WERI-Rb-1 (cell line): ENCODE measurements at regions not wholly inside any gene's neighbourhood (a gene's known extent, or its start where the extent isn't known, plus 50 kb on each side); places are given as distances from the start of the nearest gene placed in this dataset.
A peak's percentile ranks its signal among the peaks of the same experiment; 100 is the strongest.
"Not testable (repeated sequence)": the region's sequence is repeated elsewhere in the genome, so short reads cannot be mapped to it uniquely, and the experiment has no call there.

ENCODE experiments used
- DNase-seq: peaks from one replicate; pipeline ENCODE4 v3.0.0-alpha.2; 2020
- H3K27ac ChIP-seq: fragments of 250-450 bp; sonication (Bioruptor Pico); 2 replicates; pipeline ENCODE4 v1.5.1; 2020; ENCODE audit warnings: mild to moderate bottlenecking, moderate library complexity
- H3K27me3 ChIP-seq: fragments of 250-450 bp; sonication (Bioruptor Pico); 2 replicates; pipeline ENCODE4 v1.5.1; 2021; ENCODE audit warnings: mild to moderate bottlenecking, low read depth, moderate library complexity; ENCODE audit not compliant: insufficient read depth, severe bottlenecking
- H3K36me3 ChIP-seq: fragments of 250-450 bp; sonication (Bioruptor Pico); 2 replicates; pipeline ENCODE4 v1.5.1; 2020; ENCODE audit warnings: mild to moderate bottlenecking, moderate library complexity
- H3K4me3 ChIP-seq: 2 replicates; pipeline ENCODE4 v1.5.1; 2011; ENCODE audit warnings: low read depth, mild to moderate bottlenecking, control low read depth, low read length
- H3K9me3 ChIP-seq: fragments of 250-450 bp; sonication (Bioruptor Pico); 2 replicates; pipeline ENCODE4 v1.5.1; 2021; ENCODE audit warnings: mild to moderate bottlenecking, moderate library complexity; ENCODE audit not compliant: severe bottlenecking
- TF ChIP-seq, protein P1 (sequence below): IDR thresholded peaks from 2 replicates; pipeline ENCODE4 v1.5.1; 2011; ENCODE audit warnings: low read depth, mild to moderate bottlenecking, control low read depth, inconsistent platforms, low read length

GRCh38 chr1:38586993-38587646 is 272.5 kb downstream of the RRAGC start:
- Histone ChIP-seq H3K36me3 (no peaks in the 10 kb centered on the region), H3K4me3 (peak overlapping the region; percentile 18; the same call in 1 of the 2 replicates), H3K27ac (no peak overlapping the region), H3K9me3 (peaks cover 2% of the 10 kb centered on the region), H3K27me3 (no peaks in the 10 kb centered on the region)
- DNase-seq = peak; percentile 66
- TF ChIP-seq, protein P1, sequence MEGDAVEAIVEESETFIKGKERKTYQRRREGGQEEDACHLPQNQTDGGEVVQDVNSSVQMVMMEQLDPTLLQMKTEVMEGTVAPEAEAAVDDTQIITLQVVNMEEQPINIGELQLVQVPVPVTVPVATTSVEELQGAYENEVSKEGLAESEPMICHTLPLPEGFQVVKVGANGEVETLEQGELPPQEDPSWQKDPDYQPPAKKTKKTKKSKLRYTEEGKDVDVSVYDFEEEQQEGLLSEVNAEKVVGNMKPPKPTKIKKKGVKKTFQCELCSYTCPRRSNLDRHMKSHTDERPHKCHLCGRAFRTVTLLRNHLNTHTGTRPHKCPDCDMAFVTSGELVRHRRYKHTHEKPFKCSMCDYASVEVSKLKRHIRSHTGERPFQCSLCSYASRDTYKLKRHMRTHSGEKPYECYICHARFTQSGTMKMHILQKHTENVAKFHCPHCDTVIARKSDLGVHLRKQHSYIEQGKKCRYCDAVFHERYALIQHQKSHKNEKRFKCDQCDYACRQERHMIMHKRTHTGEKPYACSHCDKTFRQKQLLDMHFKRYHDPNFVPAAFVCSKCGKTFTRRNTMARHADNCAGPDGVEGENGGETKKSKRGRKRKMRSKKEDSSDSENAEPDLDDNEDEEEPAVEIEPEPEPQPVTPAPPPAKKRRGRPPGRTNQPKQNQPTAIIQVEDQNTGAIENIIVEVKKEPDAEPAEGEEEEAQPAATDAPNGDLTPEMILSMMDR = peak; percentile 95

DNA sequence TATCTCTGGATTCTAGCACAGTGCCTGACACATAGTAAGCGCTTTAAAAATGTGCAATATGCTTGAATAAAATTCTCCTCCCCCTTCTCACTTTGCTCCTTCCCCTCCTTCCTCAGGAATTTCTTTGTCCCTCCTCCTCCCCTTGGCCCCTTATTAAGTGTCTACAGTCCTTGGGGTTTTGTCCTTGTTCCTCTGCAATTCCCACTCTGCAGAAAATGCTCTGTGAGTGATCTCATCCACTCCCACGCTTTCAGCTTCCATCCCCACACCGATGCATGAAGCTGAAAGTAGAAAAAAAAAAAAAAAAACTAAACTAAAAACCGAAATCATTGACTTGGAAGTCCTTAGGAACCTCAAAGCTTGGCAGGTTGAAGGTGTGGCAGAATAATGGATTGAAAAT is 273.6 kb downstream of the RRAGC start:
- Histone ChIP-seq H3K27ac (no peak overlapping the region), H3K4me3 (no peak overlapping the region), H3K9me3 (no peaks in the 10 kb centered on the region)

DNA sequence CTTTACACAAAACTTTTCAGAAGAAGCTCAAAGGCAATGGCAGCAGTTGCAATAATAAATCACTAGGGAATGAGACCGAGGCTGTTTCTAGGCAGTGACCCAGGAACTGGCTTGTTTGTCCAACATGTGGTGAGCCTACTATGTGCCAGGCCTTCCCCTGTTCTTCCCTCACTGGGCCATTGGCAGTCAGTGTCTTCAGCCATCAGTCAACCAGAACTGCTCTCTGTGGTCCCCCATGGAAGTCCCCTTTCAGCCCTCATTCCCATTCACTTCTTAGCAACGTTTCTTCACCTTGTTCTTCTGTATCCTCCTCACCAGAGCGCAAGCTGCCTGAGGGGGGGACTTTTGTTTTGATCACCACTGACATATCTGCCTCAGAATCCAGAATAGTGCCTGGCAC is 274.1 kb downstream of the RRAGC start:
- Histone ChIP-seq H3K27ac (no peak overlapping the region), H3K27me3 (no peaks in the 10 kb centered on the region), H3K4me3 (no peak overlapping the region), H3K36me3 (no peaks in the 10 kb centered on the region), H3K9me3 (no peaks in the 10 kb centered on the region)
- no peak for DNase-seq
- TF ChIP-seq, protein P1 = no peak

More for the DNA sequence above, 273.6 kb downstream of the RRAGC start:
- no peak for DNase-seq
- TF ChIP-seq, protein P1 = no peak
- Histone ChIP-seq H3K36me3 (no peaks in the 10 kb centered on the region), H3K27me3 (no peaks in the 10 kb centered on the region)

DNA sequence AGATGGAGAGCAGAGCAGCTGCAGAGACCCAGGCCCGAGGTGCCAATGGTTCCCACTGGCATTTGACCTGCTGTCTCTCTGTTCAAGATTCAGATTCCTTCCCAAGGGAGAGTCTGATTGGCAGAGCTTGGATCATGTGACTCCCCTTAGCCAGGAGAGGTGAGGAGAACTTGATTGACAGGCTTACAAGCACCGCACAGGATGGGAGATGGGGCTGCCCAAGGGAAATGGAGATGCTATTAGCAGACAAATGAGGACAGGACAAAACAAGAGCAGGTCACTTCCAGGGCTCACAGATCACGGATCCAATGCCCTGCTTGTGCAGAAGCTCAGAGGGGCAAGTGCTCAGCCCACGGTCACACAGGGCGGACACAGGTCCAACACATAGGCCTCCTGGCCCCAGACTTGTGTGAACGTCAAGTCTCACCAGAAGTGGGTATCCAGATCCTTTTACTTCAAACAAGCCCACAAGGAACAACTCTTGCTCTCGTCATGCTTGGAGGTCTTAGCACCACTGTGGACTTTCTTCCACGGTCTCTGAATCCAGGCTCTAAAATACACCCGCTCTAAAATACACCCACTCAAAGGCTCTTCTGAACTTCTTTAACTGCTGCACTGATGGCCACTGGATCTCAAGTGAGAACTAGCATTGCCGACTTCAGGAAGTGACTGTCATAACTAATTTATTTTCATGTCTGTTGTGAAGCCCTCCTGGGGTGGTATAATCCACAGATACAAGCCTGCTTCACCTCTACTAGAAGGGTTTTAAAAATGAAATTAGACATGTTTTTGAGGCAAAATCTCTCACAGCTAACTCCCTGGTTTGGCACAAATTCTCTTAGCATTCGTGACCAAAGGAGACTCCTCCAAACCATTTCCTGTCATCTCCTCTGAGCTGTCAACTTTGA is 274.9 kb downstream of the RRAGC start:
- H3K9me3 ChIP-seq = no peaks in the 10 kb centered on the region
- DNase-seq = no peak
- H3K4me3 ChIP-seq = no peak overlapping the region
- TF ChIP-seq, protein P1 = no peak
- H3K27ac ChIP-seq = no peak overlapping the region
- H3K36me3 ChIP-seq = no peaks in the 10 kb centered on the region
- no peaks in the 10 kb centered on the region for H3K27me3 ChIP-seq

DNA sequence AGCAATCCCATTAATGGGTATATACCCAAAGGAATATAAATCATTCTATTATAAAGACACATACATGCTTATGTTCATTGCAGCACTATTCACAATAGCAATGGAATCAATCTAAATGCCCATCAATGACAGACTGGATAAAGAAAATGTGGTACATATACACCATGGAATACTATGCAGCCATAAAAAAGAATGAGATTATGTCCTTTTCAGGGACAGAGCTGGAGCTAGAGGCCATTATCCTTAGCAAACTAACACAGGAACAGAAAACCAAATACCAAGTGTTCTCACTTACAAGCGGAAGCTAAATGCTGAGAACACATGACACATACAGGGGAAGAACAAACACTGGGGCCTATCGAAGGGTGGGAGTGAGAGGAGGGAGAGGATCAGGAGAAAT is 276.3 kb downstream of the RRAGC start:
- not testable (repeated sequence) for DNase-seq

GRCh38 chr1:38581396-38581795 is 278.2 kb downstream of the RRAGC start:
- TF ChIP-seq, protein P1 = no peak
- no peak for DNase-seq
- no peaks in the 10 kb centered on the region for H3K36me3 ChIP-seq
- no peak overlapping the region for H3K4me3 ChIP-seq
- H3K27ac ChIP-seq = no peak overlapping the region
- no peaks in the 10 kb centered on the region for H3K9me3 ChIP-seq
- peaks cover 17% of the 10 kb centered on the region for H3K27me3 ChIP-seq

More for the DNA sequence above, 276.3 kb downstream of the RRAGC start:
- not testable (repeated sequence) for H3K9me3 ChIP-seq, H3K27ac ChIP-seq, H3K36me3 ChIP-seq, H3K27me3 ChIP-seq, H3K4me3 ChIP-seq
